Breast epithelium (tissue), 3 donors: ENCODE measurements at regions not wholly inside any gene's neighbourhood (a gene's known extent, or its start where the extent isn't known, plus 50 kb on each side); places are given as distances from the start of the nearest gene placed in this dataset.

Experiments used
- CTCF ChIP-seq, 3 donors: fragments of 450-650 bp; IDR thresholded peaks; one replicate each; pipeline ENCODE4 v1.5.1; 2016 to 2017; ENCODE audit warnings: antibody characterized with exemption in 3 of 3, mild to moderate bottlenecking in 3 of 3, moderate library complexity in 3 of 3
- POLR2A ChIP-seq: fragments of 450-650 bp; IDR thresholded peaks from one replicate; pipeline ENCODE4 v1.6.1; 2016; ENCODE audit warnings: antibody characterized with exemption, mild to moderate bottlenecking, moderate library complexity

- TF ChIP-seq CTCF (IDR thresholded peaks at IDR 0.05): no peak
- no peak for TF ChIP-seq POLR2A
These were observed 740.3 kb upstream of the RAB6C start for GRCh38 chr2:129239141-129239540.
